ENCODE measurements at regions not wholly inside any gene's neighbourhood (a gene's known extent, or its start where the extent isn't known, plus 50 kb on each side); places are given as distances from the start of the nearest gene placed in this dataset.

DNA sequence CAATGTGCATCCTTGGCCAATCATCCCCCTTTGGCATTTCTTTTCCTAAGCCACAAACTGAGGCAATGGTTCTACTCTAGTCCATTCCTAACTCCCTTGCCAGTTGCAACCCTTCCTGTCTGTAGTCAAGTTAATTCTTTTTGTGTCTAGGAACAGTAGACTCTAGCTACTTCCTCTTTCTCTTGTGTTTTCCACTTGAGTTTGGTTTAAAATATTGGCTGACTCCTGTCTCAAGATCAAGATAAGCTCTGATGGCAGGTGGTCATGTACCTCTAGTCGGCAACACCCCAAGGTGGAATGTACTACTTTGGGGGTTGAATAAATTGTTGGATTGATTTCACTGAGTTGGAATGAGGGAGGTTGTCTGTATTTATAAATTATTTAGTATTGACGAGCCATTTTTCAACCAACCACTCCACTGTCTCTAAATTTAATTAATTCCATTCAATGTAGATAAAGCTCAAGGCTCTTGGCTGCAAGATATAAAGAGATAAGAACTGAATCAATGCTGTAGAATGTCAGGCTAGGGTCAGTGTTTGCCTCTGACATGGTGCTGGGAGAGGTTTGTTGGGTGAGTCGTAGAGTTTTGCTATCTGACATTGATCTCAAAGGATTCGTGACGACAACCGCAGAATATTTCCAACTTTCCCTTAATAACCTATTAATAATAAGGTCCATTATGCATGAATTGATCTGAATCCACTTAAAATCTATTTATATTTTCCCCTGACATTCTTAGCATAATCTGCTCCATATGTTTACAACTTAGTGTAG lies 188.7 kb upstream of the APCDD1 start:
- DNase-seq (no peak), ATAC-seq (replicated peaks) (no peak)
- no peaks in the 10 kb centered on the region for H3K9me3 Mint-ChIP-seq
- H3K36me3 Mint-ChIP-seq (ENCODE audit: insufficient read depth), result no peaks in the 10 kb centered on the region
- H3K27ac Mint-ChIP-seq, result no peak overlapping the region
- H3K4me1 Mint-ChIP-seq (ENCODE audit: low read depth in 2 of 2), result no peaks in the 10 kb centered on the region
- no peak overlapping the region for H3K4me3 Mint-ChIP-seq
- no peaks in the 10 kb centered on the region for H3K27me3 Mint-ChIP-seq

DNA sequence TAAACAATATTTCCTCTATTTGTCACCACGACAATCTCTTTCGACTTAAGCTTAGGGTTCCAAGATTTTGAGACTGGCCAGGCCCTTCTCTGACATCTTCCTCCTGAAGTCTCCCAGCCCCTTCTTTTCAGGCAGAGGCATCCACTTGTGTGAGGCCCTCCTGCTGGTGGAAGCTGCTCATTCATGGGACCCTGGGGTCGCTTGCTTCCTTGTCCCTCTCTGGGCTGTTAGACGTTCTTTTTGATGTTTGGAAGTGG lies 188.2 kb upstream of the APCDD1 start:
- H3K27me3 Mint-ChIP-seq, result no peaks in the 10 kb centered on the region
- no peak overlapping the region for H3K4me3 Mint-ChIP-seq
- DNase-seq (no peak), ATAC-seq (replicated peaks) (no peak)
- H3K4me1 Mint-ChIP-seq (ENCODE audit: low read depth in 2 of 2), result no peaks in the 10 kb centered on the region
- no peaks in the 10 kb centered on the region for H3K9me3 Mint-ChIP-seq
- H3K36me3 Mint-ChIP-seq (ENCODE audit: insufficient read depth), result no peaks in the 10 kb centered on the region
- H3K27ac Mint-ChIP-seq, result no peak overlapping the region

DNA sequence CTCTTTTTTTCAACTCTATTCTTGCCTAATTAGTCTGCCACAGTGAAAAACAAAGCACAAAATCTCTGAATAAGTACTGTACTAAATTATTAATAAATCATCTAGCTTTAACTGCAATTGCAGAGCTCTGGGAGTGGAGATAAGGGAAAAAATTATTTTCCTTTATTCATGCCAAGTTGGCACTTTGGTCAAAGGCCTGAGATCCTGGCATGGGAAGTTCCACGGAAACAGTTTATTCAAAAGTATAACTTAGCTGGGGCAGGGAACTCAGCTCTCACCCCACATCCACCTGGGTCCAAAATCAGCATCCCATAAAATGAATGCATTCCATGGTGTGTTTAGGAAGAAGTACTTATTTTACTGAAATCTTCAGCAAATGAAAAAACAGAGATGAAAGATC lies 185.2 kb upstream of the APCDD1 start:
- Mint-ChIP-seq H3K27ac (no peak overlapping the region), H3K4me1 (ENCODE audit: low read depth in 2 of 2) (no peaks in the 10 kb centered on the region), H3K27me3 (peaks cover 0 to 6% of the 10 kb centered on the region in 2 donors), H3K36me3 (ENCODE audit: insufficient read depth) (no peaks in the 10 kb centered on the region), H3K4me3 (no peak overlapping the region), H3K9me3 (peaks cover 0 to 2% of the 10 kb centered on the region in 2 donors)
- DNase-seq, result no peak
- ATAC-seq (replicated peaks), result no peak

DNA sequence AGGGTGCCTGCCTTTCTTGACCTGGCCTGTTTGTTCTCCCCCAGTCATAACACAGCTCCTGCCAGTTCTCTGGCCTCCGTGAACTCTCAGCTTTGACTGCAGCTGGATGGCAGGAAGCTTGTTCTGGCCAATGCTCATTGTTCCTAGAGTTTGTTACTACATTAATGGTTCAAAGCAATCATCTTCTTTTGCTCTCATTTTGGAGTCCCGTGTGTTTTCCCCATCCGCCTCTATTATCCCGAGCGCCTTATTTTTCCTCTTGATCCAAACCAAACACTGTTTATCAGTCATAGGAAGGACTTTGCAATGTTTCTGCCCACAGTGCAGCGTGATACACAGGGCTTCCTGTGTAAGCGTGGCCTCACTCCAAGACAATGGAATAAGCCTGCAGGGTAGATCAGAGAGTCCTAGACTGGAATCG lies 184.3 kb upstream of the APCDD1 start:
- Mint-ChIP-seq H3K27ac (no peak overlapping the region), H3K27me3 (peaks cover 0 to 6% of the 10 kb centered on the region in 2 donors)
- DNase-seq, result no peak

DNA sequence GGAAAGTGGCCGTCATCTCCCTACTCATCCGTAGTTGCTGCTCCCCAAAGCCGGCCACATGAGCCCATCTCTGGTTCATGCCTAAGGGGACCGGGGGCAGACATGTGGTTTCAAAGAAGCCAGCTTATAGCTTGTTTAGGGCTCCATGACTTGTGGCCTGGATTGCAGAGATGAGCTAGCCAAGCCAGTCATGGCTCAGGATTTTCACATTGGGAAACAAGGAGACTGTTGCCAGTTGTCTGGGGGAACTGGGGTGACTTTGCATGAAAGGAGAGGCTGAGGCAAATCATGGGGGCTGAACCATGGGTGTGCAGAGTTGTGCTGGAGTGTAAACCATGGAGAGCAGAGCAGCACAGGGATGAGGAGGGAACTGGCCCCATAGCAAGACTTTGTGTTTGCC lies 183.0 kb upstream of the APCDD1 start:
- ATAC-seq (replicated peaks), result no peak

More for the DNA sequence above, 184.3 kb upstream of the APCDD1 start:
- no peak overlapping the region for H3K4me3 Mint-ChIP-seq
- no peaks in the 10 kb centered on the region for H3K36me3 Mint-ChIP-seq (ENCODE audit: insufficient read depth)
- H3K4me1 Mint-ChIP-seq (ENCODE audit: low read depth in 2 of 2), result no peaks in the 10 kb centered on the region
- no peak for ATAC-seq (replicated peaks)
- H3K9me3 Mint-ChIP-seq, result peaks cover under 1 to 2% of the 10 kb centered on the region in 2 donors

GRCh38 chr18:10274301-10274700 lies 180.1 kb upstream of the APCDD1 start:
- Mint-ChIP-seq H3K4me1 (ENCODE audit: low read depth in 2 of 2) (no peaks in the 10 kb centered on the region), H3K9me3 (peaks cover 2 to 6% of the 10 kb centered on the region in 2 donors), H3K27ac (no peak overlapping the region), H3K27me3 (peaks cover 0 to 6% of the 10 kb centered on the region in 2 donors), H3K36me3 (ENCODE audit: insufficient read depth) (no peaks in the 10 kb centered on the region), H3K4me3 (no peak overlapping the region)
- no peak for ATAC-seq (replicated peaks)
- DNase-seq, result no peak

More for the DNA sequence above, 183.0 kb upstream of the APCDD1 start:
- Mint-ChIP-seq H3K27me3 (peaks cover 0 to 6% of the 10 kb centered on the region in 2 donors), H3K4me1 (ENCODE audit: low read depth in 2 of 2) (no peaks in the 10 kb centered on the region), H3K4me3 (no peak overlapping the region), H3K36me3 (ENCODE audit: insufficient read depth) (no peaks in the 10 kb centered on the region), H3K9me3 (peaks cover 2 to 6% of the 10 kb centered on the region in 2 donors), H3K27ac (no peak overlapping the region)
- DNase-seq, result no peak

- no peak overlapping the region for H3K27ac Mint-ChIP-seq
- ATAC-seq (replicated peaks), result no peak
- H3K36me3 Mint-ChIP-seq (ENCODE audit: insufficient read depth), result no peaks in the 10 kb centered on the region
- no peaks in the 10 kb centered on the region for H3K4me1 Mint-ChIP-seq (ENCODE audit: low read depth in 2 of 2)
- H3K27me3 Mint-ChIP-seq, result peaks cover 0 to 6% of the 10 kb centered on the region in 2 donors
- H3K4me3 Mint-ChIP-seq, result no peak overlapping the region
- peaks cover 2 to 6% of the 10 kb centered on the region in 2 donors for H3K9me3 Mint-ChIP-seq
- DNase-seq, result no peak
Measured at GRCh38 chr18:10275486-10275885, 178.9 kb upstream of the APCDD1 start.

DNA sequence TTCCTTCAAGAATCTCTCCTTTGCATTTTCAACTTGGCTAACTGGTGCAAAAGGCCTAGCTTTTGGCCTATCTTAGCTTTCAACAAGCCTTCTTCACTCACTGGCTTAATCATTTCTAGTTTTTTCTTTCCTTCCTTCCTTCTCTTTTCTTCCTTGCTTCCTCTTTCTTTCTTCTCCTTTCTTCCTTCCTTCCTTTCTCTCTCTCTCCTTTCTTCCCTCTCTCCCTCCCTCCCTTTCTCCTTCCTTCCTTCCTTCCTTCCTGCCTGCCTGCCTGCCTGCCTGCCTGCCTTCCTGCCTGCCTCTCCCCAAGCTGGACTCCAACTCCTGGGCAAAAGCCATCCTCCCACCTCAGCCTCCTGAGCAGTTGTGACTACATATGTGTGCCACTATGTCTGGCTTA lies 176.2 kb upstream of the APCDD1 start:
- no peak for ATAC-seq (replicated peaks)
- Mint-ChIP-seq H3K4me3 (no peak overlapping the region), H3K27me3 (peaks cover 0 to 3% of the 10 kb centered on the region in 2 donors), H3K27ac (no peak overlapping the region), H3K9me3 (peaks cover 2 to 6% of the 10 kb centered on the region in 2 donors), H3K36me3 (ENCODE audit: insufficient read depth) (no peaks in the 10 kb centered on the region), H3K4me1 (ENCODE audit: low read depth in 2 of 2) (no peaks in the 10 kb centered on the region)
- no peak for DNase-seq

GRCh38 chr18:10279471-10279870 lies 175.0 kb upstream of the APCDD1 start:
- DNase-seq, result no peak
- H3K36me3 Mint-ChIP-seq (ENCODE audit: insufficient read depth), result no peaks in the 10 kb centered on the region
- ATAC-seq (replicated peaks), result no peak

DNA sequence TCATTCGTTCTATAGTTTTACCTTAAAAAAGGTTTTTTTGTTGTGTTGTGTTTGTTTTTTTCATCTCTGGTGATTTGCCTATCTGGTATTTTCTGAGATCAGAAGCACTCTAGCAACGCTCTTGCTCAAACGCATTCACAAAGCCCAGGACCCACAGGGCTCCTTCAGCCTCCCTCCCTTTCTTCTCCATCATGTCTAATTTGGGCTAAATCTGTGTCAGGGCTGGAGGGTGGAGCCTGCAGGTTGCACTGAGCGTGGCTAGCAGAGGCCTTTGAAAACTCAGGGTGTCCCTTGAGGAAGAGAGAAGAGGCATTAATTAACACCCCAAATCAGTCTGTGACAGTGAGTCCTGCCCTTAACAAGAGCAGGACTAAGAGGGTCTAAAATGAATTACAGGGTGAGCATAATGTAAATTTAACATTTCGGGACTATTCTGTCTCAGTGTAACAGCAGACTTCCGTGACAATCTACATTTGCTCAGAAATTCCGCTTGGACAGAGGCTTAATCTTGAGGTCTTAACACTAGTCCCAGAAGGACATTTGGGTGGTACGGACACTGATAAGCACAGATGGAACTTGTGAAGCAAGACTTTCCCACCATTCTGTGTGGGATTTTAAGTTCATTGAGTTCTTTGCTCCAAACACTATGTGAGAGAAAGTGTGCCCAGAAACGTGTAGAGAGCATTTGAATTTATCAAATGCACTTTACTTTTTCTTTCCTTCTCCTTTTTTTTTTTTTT lies 174.4 kb upstream of the APCDD1 start:
- Mint-ChIP-seq H3K27ac (no peak overlapping the region), H3K4me1 (ENCODE audit: low read depth in 2 of 2) (no peaks in the 10 kb centered on the region), H3K9me3 (peaks cover 2 to 6% of the 10 kb centered on the region in 2 donors), H3K27me3 (peaks cover 0 to 5% of the 10 kb centered on the region in 2 donors), H3K4me3 (no peak overlapping the region), H3K36me3 (ENCODE audit: insufficient read depth) (no peaks in the 10 kb centered on the region)
- no peak for DNase-seq
- no peak for ATAC-seq (replicated peaks)

More at GRCh38 chr18:10279471-10279870, 175.0 kb upstream of the APCDD1 start:
- H3K4me3 Mint-ChIP-seq, result no peak overlapping the region
- H3K27me3 Mint-ChIP-seq, result peaks cover 0 to 5% of the 10 kb centered on the region in 2 donors
- no peaks in the 10 kb centered on the region for H3K4me1 Mint-ChIP-seq (ENCODE audit: low read depth in 2 of 2)
- H3K27ac Mint-ChIP-seq, result no peak overlapping the region
- H3K9me3 Mint-ChIP-seq, result peaks cover 2 to 6% of the 10 kb centered on the region in 2 donors

DNA sequence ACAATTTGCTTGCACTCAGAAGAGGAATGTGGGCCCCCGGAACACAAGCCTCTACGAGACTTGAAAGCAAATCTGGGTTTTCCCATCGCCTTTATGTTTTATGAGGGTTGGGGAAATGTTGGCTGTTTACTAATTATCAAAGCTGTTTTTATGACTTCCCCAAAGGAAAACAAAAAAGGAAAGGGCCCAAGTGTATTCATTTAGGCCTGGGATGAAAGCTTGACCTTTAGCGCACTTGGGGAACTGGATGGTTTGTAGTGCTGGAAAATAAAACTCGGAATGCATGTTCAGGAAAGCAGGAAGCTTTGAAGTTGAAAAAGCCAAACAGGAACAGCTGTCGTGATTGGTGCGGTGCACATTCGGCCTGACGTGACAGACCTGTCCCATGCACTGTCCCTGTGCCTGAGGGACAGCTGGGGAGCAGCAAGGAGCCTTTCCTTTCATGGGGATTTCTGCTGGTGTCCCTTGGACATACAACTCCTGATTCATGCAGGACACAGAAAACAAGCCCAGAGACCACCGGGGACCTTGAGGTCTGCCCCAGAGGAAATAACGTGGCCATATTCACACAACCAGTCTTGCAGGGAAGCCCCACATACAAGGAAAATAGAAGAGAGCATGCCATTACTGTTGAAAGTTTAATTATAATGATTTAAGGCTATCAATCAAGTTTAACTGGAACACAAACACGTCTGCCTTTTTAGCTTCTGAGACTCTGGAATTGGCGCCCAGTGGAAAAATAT lies 169.7 kb upstream of the APCDD1 start:
- Mint-ChIP-seq H3K4me1 (ENCODE audit: low read depth in 2 of 2) (no peaks in the 10 kb centered on the region), H3K27ac (no peak overlapping the region), H3K36me3 (ENCODE audit: insufficient read depth) (no peaks in the 10 kb centered on the region), H3K9me3 (peaks cover 2 to 12% of the 10 kb centered on the region in 2 donors), H3K4me3 (no peak overlapping the region), H3K27me3 (peaks cover 0 to 5% of the 10 kb centered on the region in 2 donors)
- DNase-seq, result no peak
- ATAC-seq (replicated peaks), result no peak

DNA sequence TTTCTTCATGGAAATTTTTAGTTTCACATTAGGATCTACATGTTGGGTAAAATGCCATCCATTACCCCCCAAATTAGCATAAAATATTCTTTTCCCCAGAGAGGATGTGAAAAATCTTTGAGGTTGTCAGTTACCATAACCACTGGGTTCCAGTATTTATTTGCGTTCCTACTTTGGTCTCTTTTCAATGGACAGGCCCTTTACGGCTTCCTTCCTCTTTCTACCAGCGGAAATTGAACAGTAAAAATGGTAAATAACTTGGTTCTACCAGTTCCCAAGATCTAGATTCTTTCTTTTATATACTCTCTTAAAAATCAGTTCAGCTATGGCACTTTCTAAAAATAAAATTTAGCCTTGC lies 169.2 kb upstream of the APCDD1 start:
- H3K4me3 Mint-ChIP-seq, result no peak overlapping the region
- no peaks in the 10 kb centered on the region for H3K36me3 Mint-ChIP-seq (ENCODE audit: insufficient read depth)
- peaks cover 2 to 12% of the 10 kb centered on the region in 2 donors for H3K9me3 Mint-ChIP-seq
- no peak for DNase-seq
- no peak overlapping the region for H3K27ac Mint-ChIP-seq
- no peaks in the 10 kb centered on the region for H3K4me1 Mint-ChIP-seq (ENCODE audit: low read depth in 2 of 2)
- no peak for ATAC-seq (replicated peaks)
- peaks cover 0 to 5% of the 10 kb centered on the region in 2 donors for H3K27me3 Mint-ChIP-seq

DNA sequence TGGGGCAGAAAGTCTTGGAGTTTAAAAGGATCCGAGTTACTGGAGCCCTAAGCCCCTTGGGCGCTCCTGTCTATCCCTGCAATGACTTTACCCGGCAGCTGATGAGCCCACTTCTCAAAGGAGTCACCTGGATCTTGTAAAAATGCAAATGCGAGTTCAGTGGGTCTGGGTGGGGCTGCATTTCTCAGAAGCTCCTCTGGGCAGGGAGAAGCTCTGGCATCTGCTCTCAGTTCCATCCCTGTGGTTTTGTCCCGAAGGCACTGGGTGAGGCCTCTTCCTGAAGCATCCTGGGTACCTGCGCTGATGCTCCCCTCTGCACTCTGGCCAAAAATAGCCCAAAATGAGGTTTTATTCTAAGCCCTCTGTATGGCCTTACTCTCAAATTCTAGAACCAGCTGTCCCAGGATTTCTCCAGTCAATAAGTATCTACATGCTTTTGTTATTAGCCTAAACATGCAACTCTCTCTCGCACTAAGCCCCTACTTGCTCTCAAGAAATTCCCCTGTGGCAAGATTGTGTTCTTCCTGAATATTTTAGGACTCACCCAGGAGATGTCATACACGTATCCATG lies 167.8 kb upstream of the APCDD1 start:
- Mint-ChIP-seq H3K9me3 (peaks cover 2 to 12% of the 10 kb centered on the region in 2 donors), H3K4me1 (ENCODE audit: low read depth in 2 of 2) (no peaks in the 10 kb centered on the region), H3K27me3 (peaks cover 0 to 5% of the 10 kb centered on the region in 2 donors), H3K4me3 (no peak overlapping the region), H3K27ac (no peak overlapping the region), H3K36me3 (ENCODE audit: insufficient read depth) (no peaks in the 10 kb centered on the region)
- DNase-seq (no peak), ATAC-seq (replicated peaks) (no peak)
